Stomach smooth muscle (tissue), 2 donors: ENCODE measurements at regions not wholly inside any gene's neighbourhood (a gene's known extent, or its start where the extent isn't known, plus 50 kb on each side); places are given as distances from the start of the nearest gene placed in this dataset.

ENCODE experiments used
- H3K27ac ChIP-seq: one replicate; pipeline ENCODE4 v1.7.0; 2013; ENCODE audit warnings: mild to moderate bottlenecking, low read length, inconsistent platforms
- H3K27me3 ChIP-seq, 2 donors: one replicate each; pipeline ENCODE4 v1.7.0; 2013; ENCODE audit warnings: low read length in 2 of 2; ENCODE audit not compliant: insufficient read depth in 2 of 2, control insufficient read depth in 1 of 2
- H3K36me3 ChIP-seq, 2 donors: one replicate each; pipeline ENCODE4 v1.7.0; 2013; ENCODE audit warnings: low read length in 2 of 2; ENCODE audit not compliant: control insufficient read depth in 2 of 2, insufficient read depth in 2 of 2
- H3K4me1 ChIP-seq: one replicate; pipeline ENCODE4 v1.7.0; 2013; ENCODE audit warnings: low read length; ENCODE audit not compliant: control insufficient read depth, insufficient read depth
- H3K4me3 ChIP-seq, 2 donors: one replicate each; pipeline ENCODE4 v1.7.0; 2013; ENCODE audit warnings: low read length in 2 of 2
- H3K9ac ChIP-seq, 2 donors: one replicate each; pipeline ENCODE4 v1.7.0; 2013; ENCODE audit warnings: low read length in 2 of 2, mild to moderate bottlenecking in 1 of 2
- H3K9me3 ChIP-seq, 2 donors: one replicate each; pipeline ENCODE4 v1.7.0; 2013; ENCODE audit warnings: low read length in 2 of 2; ENCODE audit not compliant: control insufficient read depth in 2 of 2
- donor health status: healthy.
- donor health status: Pancreatic carcinoma.

DNA sequence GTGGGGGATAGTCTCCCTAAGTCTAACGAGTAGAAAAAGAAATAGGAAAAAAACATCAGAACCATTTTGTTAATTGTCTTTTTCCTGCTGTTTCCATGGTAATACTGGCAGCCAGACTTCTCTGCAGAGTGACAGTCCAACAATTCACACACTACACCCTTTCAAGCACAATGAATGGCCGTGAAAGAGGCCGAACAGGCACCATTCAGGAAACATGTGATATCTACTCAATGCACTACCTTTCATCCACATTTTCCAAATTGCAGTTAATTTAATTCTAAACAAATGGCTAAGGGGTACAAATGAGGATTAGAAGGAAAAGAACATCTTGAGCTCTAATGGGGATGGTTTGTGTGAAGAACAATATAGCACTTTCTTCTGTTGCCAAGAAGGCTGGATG lies 358.5 kb upstream of the ANKRD30A start:
- H3K9me3 ChIP-seq: no peaks in the 10 kb centered on the region
- no peaks in the 10 kb centered on the region for H3K4me1 ChIP-seq
- H3K9ac ChIP-seq: no peak overlapping the region
- H3K4me3 ChIP-seq: no peak overlapping the region
- no peaks in the 10 kb centered on the region for H3K27me3 ChIP-seq
- no peaks in the 10 kb centered on the region for H3K36me3 ChIP-seq
- H3K27ac ChIP-seq: no peak overlapping the region

GRCh38 chr10:36766415-36766810 lies 359.0 kb upstream of the ANKRD30A start:
- no peak overlapping the region for H3K27ac ChIP-seq
- no peaks in the 10 kb centered on the region for H3K4me1 ChIP-seq
- no peak overlapping the region for H3K4me3 ChIP-seq
- no peaks in the 10 kb centered on the region for H3K27me3 ChIP-seq
- H3K9ac ChIP-seq: no peak overlapping the region
- H3K36me3 ChIP-seq: no peaks in the 10 kb centered on the region
- no peaks in the 10 kb centered on the region for H3K9me3 ChIP-seq

- H3K9ac ChIP-seq: no peak overlapping the region
- H3K27ac ChIP-seq: no peak overlapping the region
- H3K27me3 ChIP-seq: no peaks in the 10 kb centered on the region
- H3K36me3 ChIP-seq: no peaks in the 10 kb centered on the region
- no peak overlapping the region for H3K4me3 ChIP-seq
- H3K9me3 ChIP-seq: no peaks in the 10 kb centered on the region
- no peaks in the 10 kb centered on the region for H3K4me1 ChIP-seq
Observed at GRCh38 chr10:36765782-36766414, 359.5 kb upstream of the ANKRD30A start.

DNA sequence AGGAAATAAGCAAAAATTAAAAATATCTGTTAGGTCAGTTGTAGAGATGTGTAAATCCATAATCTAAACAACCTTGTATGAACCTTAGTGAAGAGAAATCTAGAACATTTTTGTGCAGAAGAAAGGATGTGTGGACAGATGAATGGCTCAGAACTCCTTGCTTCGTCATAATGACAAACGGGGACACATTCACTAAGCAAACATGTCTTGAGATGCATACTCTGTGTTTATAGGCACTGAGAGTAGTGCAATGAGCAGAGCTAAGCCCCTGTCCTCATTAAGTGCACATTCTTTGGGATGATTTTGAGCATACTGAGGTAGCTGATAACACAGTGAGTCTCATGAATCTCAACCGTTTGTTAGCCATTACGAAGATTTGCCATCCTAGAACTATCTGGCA lies 360.6 kb upstream of the ANKRD30A start:
- no peaks in the 10 kb centered on the region for H3K9me3 ChIP-seq
- no peaks in the 10 kb centered on the region for H3K27me3 ChIP-seq
- no peak overlapping the region for H3K27ac ChIP-seq
- no peaks in the 10 kb centered on the region for H3K36me3 ChIP-seq
- no peaks in the 10 kb centered on the region for H3K4me1 ChIP-seq
- H3K4me3 ChIP-seq: no peak overlapping the region
- no peak overlapping the region for H3K9ac ChIP-seq

DNA sequence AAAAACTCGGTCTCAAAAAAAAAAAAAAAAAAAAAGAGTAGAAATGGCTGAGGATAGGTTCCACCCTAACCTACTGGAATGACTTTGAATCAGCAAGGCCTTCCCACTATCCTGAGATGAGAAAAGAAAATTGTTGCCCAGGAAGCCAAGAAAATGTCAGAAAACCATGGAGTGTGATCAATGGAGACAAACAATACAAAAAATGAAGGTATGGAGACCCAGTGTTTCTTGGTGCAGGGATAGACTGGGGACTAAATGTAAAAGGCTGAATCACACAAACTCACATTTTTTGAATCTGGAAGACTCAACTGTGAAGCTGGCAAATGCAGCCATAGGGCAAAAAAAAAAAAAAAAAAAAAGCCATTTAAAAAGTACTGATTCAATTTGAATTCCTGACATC lies 364.3 kb upstream of the ANKRD30A start:
- H3K4me3 ChIP-seq: no peak overlapping the region
- H3K36me3 ChIP-seq: no peaks in the 10 kb centered on the region
- no peaks in the 10 kb centered on the region for H3K9me3 ChIP-seq
- no peaks in the 10 kb centered on the region for H3K4me1 ChIP-seq
- H3K27me3 ChIP-seq: no peaks in the 10 kb centered on the region
- H3K9ac ChIP-seq: no peak overlapping the region
- H3K27ac ChIP-seq: no peak overlapping the region

DNA sequence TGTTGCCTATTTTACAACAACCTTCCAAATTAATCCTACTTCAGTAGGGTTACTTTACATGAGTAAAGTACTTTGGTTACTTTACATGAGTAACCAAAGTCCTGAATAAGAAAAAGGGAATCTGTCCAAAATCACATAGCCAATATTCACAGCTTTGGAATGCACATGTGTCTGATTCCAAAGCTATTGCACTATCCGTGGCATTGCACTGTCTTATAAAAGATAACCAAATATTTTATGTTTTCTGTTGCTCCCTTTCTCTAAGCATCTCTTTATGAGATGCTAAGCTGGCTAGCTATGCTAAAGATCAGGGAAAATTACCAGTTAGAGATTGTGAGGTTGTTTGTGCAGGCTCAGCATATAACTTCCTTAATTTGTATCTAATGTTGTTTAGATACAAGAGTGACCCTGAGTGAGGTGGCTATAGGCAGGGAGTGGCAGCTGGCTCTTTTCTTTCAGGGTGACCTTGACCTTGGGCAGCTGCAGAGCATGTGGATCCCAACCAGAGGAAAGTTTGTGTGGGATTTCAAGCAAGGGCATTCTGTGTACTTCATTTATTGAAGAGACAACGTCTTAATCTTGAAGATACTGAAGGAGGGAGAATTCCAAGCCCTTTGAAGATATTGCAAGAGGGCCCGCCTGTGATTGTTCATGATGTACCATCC lies 366.1 kb upstream of the ANKRD30A start:
- H3K9me3 ChIP-seq: no peaks in the 10 kb centered on the region
- no peak overlapping the region for H3K9ac ChIP-seq
- no peak overlapping the region for H3K4me3 ChIP-seq
- H3K27me3 ChIP-seq: no peaks in the 10 kb centered on the region
- no peaks in the 10 kb centered on the region for H3K36me3 ChIP-seq
- H3K4me1 ChIP-seq: no peaks in the 10 kb centered on the region
- no peak overlapping the region for H3K27ac ChIP-seq

GRCh38 chr10:36748128-36748871 lies 377.1 kb upstream of the ANKRD30A start:
- no peaks in the 10 kb centered on the region for H3K9me3 ChIP-seq

DNA sequence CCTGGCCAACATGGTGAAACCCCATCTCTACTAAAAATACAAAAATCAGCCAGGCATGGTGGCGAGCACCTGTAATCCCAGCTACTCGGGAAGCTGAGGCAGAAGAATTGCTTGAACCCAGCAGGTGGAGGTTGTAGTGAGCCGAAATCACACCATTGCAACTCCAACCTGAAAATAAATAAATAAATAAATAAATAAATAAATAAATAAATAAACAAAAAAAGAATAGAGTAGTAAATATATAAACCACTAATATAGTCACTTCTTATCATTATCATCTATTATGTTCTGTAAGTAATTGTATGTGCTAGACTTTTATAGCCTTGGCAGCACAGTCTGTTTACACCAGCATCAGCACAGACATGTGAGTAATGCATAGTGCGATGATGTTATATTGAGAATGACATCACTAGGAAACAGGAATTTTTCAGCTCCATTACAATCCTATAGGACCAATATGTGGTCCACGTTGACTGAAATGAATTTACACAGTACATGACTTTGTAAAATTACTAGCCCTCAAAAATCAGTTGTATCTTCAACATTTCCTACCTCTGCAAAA lies 385.4 kb upstream of the ANKRD30A start:
- no peaks in the 10 kb centered on the region for H3K9me3 ChIP-seq
- H3K4me3 ChIP-seq: no peak overlapping the region
- H3K27ac ChIP-seq: no peak overlapping the region
- no peaks in the 10 kb centered on the region for H3K4me1 ChIP-seq
- H3K27me3 ChIP-seq: no peaks in the 10 kb centered on the region
- H3K9ac ChIP-seq: no peak overlapping the region
- H3K36me3 ChIP-seq: no peaks in the 10 kb centered on the region

More at GRCh38 chr10:36748128-36748871, 377.1 kb upstream of the ANKRD30A start:
- Histone ChIP-seq H3K4me3 (no peak overlapping the region), H3K27me3 (no peaks in the 10 kb centered on the region), H3K27ac (no peak overlapping the region), H3K36me3 (no peaks in the 10 kb centered on the region), H3K4me1 (no peaks in the 10 kb centered on the region), H3K9ac (no peak overlapping the region)

DNA sequence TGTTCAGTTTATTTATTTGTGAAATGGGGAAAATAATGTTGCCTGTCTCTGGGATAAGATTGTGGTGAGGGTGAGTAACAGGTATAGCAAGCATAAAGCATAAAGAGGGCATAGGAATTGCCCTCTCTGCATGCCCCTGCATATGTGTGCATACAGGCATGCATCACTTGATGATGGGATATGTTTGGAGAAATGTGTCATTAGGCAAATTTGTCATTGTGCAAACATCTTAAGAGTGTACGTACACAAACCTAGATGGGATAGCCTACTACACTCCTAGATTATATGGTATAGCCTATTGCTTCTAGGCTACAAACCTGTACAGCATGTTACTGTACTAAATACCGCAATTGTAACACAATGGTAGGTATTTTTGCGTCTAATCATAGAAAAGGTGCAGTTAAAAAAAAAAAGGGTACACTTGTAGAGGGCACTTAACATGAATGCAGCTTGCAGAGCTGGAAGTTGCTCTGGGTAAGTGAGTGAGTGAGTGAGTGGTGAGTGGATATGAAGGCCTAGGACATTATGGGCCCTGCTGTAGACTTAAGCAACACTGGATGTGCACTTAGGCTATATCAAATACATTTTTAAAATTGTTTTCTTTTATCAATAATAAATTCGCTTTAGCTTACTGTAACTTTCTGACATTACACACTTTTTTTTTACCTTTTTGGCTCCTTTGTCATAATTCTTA lies 386.5 kb upstream of the ANKRD30A start:
- Histone ChIP-seq H3K4me3 (no peak overlapping the region), H3K36me3 (no peaks in the 10 kb centered on the region), H3K9me3 (no peaks in the 10 kb centered on the region), H3K27me3 (no peaks in the 10 kb centered on the region), H3K9ac (no peak overlapping the region), H3K27ac (no peak overlapping the region), H3K4me1 (no peaks in the 10 kb centered on the region)

GRCh38 chr10:36736311-36736710 lies 389.1 kb upstream of the ANKRD30A start:
- no peaks in the 10 kb centered on the region for H3K4me1 ChIP-seq
- no peaks in the 10 kb centered on the region for H3K27me3 ChIP-seq
- no peak overlapping the region for H3K4me3 ChIP-seq

More at GRCh38 chr10:36736311-36736710, 389.1 kb upstream of the ANKRD30A start:
- no peak overlapping the region for H3K27ac ChIP-seq
- H3K36me3 ChIP-seq: no peaks in the 10 kb centered on the region
- no peaks in the 10 kb centered on the region for H3K9me3 ChIP-seq
- H3K9ac ChIP-seq: no peak overlapping the region
